KMS-11 (cell line): ENCODE measurements at regions not wholly inside any gene's neighbourhood (a gene's known extent, or its start where the extent isn't known, plus 50 kb on each side); places are given as distances from the start of the nearest gene placed in this dataset.

Experiments used
- H2AFZ ChIP-seq: fragments of 200-600 bp; sonication (generic); 2 replicates; pipeline ENCODE4 v1.6.1; 2016; ENCODE audit warnings: antibody characterized with exemption, mixed run types, low read depth
- H3K27ac ChIP-seq: fragments of 200-600 bp; sonication (generic); 2 replicates; pipeline ENCODE4 v1.6.1; 2016; ENCODE audit warnings: mild to moderate bottlenecking, mixed run types
- H3K27me3 ChIP-seq: fragments of 200-600 bp; sonication (generic); 2 replicates; pipeline ENCODE4 v1.6.1; 2017; ENCODE audit warnings: mild to moderate bottlenecking, low read depth, mixed run types, moderate library complexity; ENCODE audit not compliant: insufficient read depth
- H3K36me3 ChIP-seq: fragments of 200-600 bp; sonication (generic); 2 replicates; pipeline ENCODE4 v1.6.1; 2017; ENCODE audit warnings: mild to moderate bottlenecking, mixed run types; ENCODE audit not compliant: insufficient read depth
- H3K4me1 ChIP-seq: fragments of 200-600 bp; sonication (generic); 2 replicates; pipeline ENCODE4 v1.6.1; 2016; ENCODE audit warnings: mild to moderate bottlenecking, low read depth, mixed run types; ENCODE audit not compliant: poor library complexity, severe bottlenecking
- H3K4me2 ChIP-seq: fragments of 200-600 bp; sonication (generic); 2 replicates; pipeline ENCODE4 v1.7.0; 2016; ENCODE audit warnings: mild to moderate bottlenecking, mixed run types
- H3K4me3 ChIP-seq: fragments of 200-600 bp; sonication (generic); IDR thresholded peaks from 2 replicates; pipeline ENCODE4 v1.6.1; 2017; ENCODE audit warnings: low read depth, low read length, mixed read lengths; ENCODE audit not compliant: insufficient read depth
- H3K79me2 ChIP-seq: fragments of 200-600 bp; sonication (generic); 2 replicates; pipeline ENCODE4 v1.6.1; 2016; ENCODE audit warnings: low read depth, mixed run types; ENCODE audit not compliant: insufficient read depth
- H3K9ac ChIP-seq: fragments of 200-600 bp; sonication (generic); 2 replicates; pipeline ENCODE4 v1.6.1; 2016; ENCODE audit warnings: mild to moderate bottlenecking, mixed run types
- H4K20me1 ChIP-seq: fragments of 200-600 bp; sonication (generic); 2 replicates; pipeline ENCODE4 v1.6.1; 2016; ENCODE audit warnings: mild to moderate bottlenecking, mixed run types; ENCODE audit not compliant: insufficient read depth
- TF ChIP-seq, protein P1 (sequence below): fragments of 200-600 bp; sonication (generic); conservative IDR thresholded peaks from 2 replicates; pipeline ENCODE4 v1.6.1; 2017; ENCODE audit warnings: low read depth, mild to moderate bottlenecking, antibody characterized with exemption, low read length, moderate library complexity, mixed read lengths

DNA sequence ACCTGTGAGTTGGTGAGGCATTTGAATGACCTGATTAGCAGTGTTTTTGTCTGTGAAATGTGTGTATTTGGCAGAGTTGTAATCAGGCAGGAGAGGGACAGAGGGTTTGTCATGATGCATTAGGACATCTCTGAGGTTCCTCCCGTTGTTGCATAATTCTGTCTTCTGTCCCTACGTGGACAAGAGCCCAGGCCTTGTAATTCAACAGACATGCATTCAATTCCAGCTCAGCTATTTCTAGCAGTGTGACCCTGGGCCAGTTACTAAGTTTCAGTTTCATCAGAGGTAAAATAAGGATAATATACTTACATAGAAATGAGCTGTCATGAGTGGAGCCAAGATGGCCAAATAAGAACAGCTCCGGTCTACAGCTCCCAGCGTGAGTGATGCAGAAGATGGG, 208.6 kb downstream of the SLC38A4 start:
- Histone ChIP-seq H3K27ac (no peak overlapping the region), H3K4me3 (no peak overlapping the region), H4K20me1 (no peaks in the 10 kb centered on the region), H3K27me3 (no peaks in the 10 kb centered on the region), H2AFZ (no peak overlapping the region), H3K9ac (no peak overlapping the region), H3K4me1 (peaks cover 14% of the 10 kb centered on the region), H3K36me3 (no peaks in the 10 kb centered on the region), H3K79me2 (no peaks in the 10 kb centered on the region), H3K4me2 (no peak overlapping the region; the same call in 1 of the 2 replicates)
- TF ChIP-seq, protein P1, sequence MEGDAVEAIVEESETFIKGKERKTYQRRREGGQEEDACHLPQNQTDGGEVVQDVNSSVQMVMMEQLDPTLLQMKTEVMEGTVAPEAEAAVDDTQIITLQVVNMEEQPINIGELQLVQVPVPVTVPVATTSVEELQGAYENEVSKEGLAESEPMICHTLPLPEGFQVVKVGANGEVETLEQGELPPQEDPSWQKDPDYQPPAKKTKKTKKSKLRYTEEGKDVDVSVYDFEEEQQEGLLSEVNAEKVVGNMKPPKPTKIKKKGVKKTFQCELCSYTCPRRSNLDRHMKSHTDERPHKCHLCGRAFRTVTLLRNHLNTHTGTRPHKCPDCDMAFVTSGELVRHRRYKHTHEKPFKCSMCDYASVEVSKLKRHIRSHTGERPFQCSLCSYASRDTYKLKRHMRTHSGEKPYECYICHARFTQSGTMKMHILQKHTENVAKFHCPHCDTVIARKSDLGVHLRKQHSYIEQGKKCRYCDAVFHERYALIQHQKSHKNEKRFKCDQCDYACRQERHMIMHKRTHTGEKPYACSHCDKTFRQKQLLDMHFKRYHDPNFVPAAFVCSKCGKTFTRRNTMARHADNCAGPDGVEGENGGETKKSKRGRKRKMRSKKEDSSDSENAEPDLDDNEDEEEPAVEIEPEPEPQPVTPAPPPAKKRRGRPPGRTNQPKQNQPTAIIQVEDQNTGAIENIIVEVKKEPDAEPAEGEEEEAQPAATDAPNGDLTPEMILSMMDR, result no peak

DNA sequence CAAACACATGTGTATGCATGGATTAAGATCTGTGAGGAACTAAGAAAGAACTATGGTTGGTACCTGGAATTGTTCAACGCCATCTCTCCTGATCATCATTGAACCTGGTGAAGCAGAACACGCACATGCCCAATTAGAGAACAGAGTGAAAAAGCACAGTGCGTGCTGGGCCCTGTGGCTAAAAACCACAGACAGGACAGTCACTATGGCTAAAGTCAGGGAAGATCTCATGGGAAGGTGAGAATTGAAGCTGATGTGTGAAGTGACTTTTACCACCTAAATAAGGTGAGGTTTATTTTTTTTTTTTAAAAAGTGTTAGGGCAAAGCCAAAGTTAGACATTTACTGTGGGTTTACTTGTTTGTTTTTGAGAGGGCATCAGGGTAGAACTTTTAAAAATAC, 215.0 kb downstream of the SLC38A4 start:
- Histone ChIP-seq H3K36me3 (no peaks in the 10 kb centered on the region), H3K4me1 (peaks cover 21% of the 10 kb centered on the region), H4K20me1 (no peaks in the 10 kb centered on the region), H3K4me3 (no peak overlapping the region), H3K27ac (no peak overlapping the region), H3K79me2 (no peaks in the 10 kb centered on the region), H2AFZ (no peak overlapping the region), H3K9ac (no peak overlapping the region), H3K4me2 (no peak overlapping the region), H3K27me3 (no peaks in the 10 kb centered on the region)
- TF ChIP-seq, protein P1, result no peak

DNA sequence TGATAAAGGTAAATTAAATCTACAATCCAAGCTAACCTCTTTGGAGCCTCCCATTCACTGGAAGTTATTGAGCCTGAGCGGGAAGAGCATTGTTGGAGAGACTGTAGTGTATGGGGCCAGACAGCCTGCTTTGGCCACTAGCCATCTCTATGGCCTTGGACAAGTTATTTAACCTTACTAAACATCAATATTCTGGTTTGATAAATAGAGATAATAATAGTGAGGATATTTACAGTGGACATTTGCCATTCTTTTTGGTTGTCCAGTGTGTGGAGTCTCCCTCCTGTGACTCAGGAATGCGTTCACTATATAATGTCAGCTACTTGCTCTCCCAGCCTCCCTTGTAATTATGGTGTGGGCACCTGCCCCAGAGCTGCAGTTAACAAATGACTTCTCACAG, 216.1 kb downstream of the SLC38A4 start:
- H3K4me2 ChIP-seq, result peak overlapping the region; percentile 46
- H3K4me1 ChIP-seq, result peaks cover 21% of the 10 kb centered on the region
- no peak overlapping the region for H3K27ac ChIP-seq
- H3K27me3 ChIP-seq, result no peaks in the 10 kb centered on the region
- no peaks in the 10 kb centered on the region for H4K20me1 ChIP-seq
- no peaks in the 10 kb centered on the region for H3K36me3 ChIP-seq
- H3K79me2 ChIP-seq, result no peaks in the 10 kb centered on the region
- no peak overlapping the region for H2AFZ ChIP-seq
- H3K4me3 ChIP-seq, result no peak overlapping the region
- TF ChIP-seq, protein P1, result no peak
- H3K9ac ChIP-seq, result no peak overlapping the region

DNA sequence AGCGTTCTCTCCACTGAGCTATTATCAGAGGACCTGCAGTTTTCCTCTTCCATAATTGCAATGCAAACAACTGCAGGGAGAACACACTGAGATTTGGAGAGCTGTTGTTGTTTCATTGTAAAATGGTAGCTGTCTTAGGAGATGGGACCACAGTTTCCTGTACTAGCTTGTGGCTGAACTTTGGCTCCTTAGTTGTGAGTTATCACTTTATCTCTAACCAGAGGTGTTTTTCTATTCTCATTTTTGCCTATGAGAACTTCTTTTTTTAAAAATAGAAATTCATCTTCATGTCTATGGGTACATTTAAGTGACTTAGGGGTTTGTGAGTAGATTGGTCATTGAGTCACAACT, 216.5 kb downstream of the SLC38A4 start:
- peaks cover 21% of the 10 kb centered on the region for H3K4me1 ChIP-seq
- H4K20me1 ChIP-seq, result no peaks in the 10 kb centered on the region
- no peak overlapping the region for H3K9ac ChIP-seq
- TF ChIP-seq, protein P1, result no peak
- no peaks in the 10 kb centered on the region for H3K27me3 ChIP-seq
- H3K4me2 ChIP-seq, result peak overlapping the region; percentile 46
- H2AFZ ChIP-seq, result no peak overlapping the region
- no peak overlapping the region for H3K27ac ChIP-seq
- no peak overlapping the region for H3K4me3 ChIP-seq
- H3K79me2 ChIP-seq, result no peaks in the 10 kb centered on the region
- H3K36me3 ChIP-seq, result no peaks in the 10 kb centered on the region
